ENCODE measurements at regions not wholly inside any gene's neighbourhood (a gene's known extent, or its start where the extent isn't known, plus 50 kb on each side); places are given as distances from the start of the nearest gene placed in this dataset.

DNA sequence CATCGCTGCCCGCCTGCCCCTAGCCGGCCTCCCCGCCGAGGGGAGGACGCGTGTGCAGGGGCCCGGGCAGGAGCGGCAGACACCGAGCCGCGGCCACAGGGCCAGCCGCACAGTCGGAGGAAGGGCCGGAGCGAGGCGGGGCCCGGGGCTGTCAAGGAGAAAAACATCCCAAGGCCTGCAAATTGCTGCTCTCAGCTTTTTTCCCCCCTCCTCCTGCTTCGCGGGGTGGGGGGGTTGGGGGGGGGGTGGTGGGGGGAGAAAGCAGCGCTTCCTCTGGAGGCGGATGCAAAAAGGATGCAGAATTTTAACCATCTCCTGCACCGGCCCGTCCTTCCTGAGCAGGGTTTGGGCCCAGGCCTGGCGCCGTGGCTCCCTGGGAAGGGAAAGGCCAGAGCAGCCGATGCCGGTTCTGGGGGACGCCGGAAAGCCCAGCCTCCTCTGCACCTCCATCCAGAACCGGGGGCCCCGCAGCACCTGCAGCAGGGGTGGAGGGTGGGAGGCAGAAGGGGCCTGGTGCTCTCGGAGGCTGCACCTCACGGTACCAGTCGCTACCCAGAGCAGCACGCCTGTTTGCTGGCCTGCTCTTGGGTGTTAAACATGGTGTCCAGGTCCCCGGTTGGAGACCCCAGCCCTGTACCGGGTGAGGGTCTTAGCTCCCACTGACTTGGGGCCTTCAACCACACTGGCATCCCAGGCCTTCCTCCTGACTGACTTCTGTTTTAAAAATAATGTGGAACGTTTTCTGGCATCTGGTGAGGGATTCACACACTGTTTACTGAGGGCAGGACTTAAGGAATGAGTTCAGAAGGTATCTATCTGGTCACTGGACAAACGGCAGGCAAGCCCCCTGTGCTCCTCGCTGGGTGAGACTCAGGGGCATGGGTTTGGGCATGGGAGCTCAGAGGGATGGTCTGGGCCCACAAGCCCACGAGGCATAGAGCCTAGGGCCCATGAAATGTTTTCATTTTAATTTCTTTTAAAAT lies 77.4 kb upstream of the WNT7B start:
- DNase-seq (ENCODE audit: low read depth in 2 of 2) = no peak

DNA sequence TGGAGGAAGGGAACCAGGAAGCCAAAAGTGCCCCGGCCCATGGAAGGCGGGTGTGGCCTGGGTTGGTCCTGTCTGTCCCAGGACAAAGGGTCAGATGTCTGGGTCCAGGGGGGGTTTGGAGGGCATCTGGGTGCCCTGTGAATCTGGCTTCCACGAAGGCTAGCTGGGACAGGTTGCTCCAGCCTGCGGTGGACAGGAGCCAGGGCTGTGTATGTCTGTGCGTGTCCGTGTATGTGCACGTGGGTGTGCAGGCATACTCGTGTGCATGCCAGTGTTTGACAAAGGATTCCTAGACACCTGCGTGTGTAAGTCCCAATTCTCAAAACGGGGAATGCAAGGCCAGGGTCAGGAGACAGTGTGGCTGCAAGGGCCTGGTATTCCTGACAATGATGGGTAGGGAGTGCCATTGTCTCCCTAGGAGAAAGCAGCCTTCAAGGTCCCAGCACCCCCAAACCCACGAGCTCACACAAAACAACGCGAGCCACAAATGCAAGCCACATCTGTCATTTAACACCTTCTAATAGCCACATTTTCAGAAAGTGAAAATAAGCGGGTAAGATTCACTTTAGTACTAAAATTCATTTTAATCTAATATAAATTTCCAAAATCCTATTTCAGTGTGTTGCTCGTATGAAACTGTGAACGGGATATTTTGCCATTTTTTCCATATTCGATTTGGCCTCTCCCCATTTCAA lies 78.4 kb upstream of the WNT7B start:
- DNase-seq (ENCODE audit: low read depth in 2 of 2) = no peak

DNA sequence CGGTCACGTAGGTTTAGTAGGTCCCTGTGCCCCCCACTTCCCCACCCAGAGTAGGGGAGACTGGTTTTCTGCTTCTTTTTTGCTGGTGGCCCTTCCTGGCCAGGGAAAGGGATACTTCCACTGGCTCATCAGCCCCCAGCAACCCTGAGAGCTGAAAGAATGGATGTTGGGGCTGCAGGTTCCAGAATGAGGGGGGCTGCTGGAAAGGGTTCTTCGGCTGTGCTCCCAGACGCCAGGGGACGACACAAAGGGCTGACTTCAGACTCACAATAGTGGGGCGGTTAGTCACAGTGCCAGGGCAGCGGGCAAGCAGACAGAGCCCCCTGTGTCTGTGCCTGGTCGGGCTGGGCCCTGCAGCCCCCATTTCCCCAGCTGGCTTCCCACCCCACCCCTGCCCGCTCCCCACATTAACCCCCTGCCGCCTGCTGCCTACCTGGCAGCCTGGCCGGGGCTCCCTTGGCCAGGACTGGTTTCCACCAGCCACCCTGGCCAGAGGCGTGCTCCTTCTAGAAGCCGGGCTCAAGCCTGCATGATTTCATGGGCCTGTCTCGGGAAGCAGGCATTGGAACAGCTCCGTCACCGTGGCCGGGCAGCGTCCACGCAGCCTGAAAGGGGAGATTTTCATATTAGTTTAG lies 79.1 kb upstream of the WNT7B start:
- no peak for DNase-seq (ENCODE audit: low read depth in 2 of 2)

DNA sequence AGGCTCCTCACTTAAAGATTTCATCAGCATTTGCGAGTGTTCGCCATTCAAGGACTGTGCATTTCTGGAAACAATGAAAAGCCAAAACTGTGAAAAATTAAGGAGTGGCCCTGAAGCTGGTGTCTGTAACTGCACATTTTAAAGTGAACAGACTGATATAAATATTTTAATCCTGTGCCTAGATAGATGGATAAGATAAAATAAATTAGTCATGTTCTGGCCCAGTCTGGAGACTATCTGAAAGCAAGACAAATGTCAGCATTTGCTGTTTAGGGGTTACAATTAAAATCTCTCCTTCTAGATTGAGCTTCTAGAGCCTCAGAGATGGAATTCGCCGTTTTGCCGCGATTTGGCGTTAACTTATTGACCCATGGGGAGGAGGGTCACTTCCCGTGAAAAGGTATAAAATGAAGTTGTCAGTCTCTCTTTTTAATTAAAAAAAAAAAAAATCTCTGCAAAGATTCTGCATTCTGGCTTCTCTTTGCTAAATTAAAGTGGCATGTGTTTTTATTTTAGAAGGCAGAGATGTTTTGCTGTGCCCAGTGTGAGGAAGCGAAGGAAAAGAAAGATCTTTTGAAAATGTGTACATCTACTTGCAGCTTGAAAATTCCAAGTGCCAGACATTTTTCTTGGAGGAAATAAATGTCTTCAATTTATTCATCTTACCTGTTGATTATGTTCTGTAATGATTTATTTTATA lies 79.7 kb upstream of the WNT7B start:
- DNase-seq (ENCODE audit: low read depth in 2 of 2) = no peak

DNA sequence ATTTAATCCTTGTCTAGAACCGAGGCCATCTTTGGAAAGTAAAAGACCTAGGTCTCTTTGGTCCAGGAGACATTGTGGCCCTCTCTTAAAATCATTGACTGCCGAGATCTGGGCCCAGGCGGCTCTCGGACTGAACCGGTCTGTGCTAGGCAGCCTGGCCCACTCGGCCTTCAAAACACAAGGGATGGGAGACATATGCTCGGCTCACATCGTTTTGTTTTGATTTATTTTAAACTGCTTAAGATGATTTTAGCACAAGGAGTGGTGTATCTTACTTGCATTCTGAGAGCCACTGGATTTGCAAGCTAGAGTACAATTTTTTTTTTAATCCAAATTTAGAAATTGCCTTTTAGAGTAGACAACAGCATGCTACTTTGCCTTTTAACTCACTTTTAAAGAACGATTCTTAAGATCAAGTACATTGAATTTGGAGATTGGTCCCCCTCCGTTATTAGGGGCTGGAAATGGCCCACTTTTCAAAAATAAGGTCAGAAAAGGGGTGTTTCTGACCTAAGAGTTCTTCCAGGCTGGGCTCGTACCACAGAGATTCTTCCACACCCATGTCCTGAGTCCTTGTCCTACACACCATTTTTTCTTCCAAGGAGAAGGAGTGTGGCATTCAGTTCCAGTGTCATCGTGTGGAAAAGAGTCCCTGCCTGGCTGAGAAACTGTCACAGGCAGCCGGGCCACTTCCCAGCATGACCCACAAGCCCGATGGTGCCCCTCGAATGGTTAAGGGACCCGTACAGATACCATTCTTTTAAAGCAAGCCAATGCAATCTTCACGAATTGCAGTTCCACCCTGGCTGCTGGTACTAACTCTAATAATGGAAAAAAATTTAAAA lies 80.5 kb upstream of the WNT7B start:
- no peak for DNase-seq (ENCODE audit: low read depth in 2 of 2)

DNA sequence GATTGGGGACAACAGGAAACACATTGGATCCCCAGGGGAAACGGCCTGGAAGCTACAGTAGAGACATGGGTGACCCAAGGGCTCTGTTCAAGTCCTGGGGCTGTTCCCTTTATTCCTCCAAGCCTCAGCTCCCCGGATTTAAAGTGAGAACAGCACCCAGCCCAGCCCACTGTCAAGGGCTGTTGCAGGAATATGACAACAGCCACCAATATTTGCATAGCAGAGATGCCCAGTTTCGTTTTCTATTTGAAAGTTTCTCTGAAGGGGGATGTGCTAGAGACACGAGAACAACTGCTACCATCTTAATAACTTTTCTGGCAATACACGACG lies 81.1 kb upstream of the WNT7B start:
- no peak for DNase-seq (ENCODE audit: low read depth in 2 of 2)

DNA sequence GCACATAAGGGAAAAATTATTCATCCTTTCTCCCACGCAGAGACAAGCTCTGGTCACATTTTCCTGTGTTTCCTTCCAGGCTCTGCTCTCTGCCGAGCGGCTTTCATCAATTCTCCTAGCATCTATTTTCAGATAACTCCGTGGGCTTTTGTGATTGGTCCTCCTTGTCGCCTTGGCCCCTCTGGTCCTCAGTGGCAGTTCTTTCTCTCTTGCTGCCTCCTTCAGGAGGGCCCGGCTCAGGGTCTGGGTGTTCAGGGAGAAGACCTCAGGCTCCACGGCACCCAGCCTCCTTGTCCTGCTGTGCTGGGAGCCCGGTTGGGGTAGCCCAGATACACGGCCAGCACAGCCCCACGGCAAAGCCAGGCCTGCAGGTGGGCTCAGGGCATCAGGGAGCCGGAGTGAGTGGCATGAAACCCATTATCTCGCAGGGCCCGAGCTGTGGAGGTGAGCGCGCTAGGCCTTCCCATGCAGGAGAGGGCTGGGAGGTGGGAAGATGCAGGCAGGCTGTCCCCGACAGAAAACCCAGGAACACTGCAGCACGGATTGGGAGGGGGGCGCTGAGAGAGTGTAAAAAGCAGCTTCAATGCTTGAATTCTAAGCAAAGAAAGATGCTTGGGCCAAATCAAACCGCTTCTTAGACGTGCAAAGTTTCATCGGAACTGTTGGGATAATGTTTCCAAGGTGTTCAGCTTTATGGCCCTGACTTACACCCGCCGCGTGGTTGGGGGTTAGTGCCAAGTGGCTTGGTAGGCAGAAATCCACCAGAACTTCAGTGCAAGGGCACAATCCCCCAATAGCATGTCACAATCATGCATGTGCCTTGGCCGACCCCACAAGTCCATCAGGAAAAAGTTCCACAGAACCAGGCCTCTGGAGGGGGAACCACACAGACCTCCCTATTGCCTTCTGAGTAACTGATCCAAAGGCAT lies 81.9 kb upstream of the WNT7B start:
- no peak for DNase-seq (ENCODE audit: low read depth in 2 of 2)

DNA sequence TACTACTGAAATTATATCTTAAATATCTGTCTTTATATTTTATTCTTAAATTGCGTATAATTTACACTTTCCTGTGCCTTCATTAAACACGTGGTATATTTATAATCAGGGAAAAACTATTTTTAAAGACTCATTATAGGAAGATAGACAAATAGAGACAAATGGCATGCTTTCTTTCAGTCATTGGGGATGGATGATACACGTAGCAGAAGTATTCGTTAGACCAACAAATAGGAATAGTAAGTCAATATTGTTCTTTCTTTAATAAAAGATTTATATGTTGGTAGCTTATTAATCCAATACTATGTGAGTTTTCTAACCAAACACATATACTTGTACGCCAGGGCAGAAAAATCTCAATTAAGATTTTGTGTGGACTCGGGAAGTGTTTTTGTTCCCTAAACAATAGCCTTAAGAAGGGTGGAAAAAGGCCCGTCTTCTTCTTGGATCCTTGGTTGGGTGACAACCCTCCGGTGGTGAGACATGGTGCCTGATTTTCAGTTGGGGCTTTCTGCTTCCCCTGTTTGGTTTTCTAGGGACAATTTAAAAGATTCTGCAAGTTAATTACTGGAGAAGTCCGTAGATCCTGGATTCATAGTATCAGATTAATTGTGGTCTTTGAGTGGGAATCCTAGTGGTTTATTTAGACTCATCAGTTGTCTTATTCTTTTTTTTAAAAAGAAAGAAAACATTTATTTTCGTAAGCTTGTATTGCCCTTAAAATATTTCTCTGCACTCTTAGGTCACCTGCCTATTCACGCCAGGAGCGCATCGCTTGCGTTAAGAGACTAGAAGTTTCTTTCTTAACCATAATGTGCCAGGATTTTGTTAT lies 83.5 kb upstream of the WNT7B start:
- no peak for DNase-seq (ENCODE audit: low read depth in 2 of 2)

DNA sequence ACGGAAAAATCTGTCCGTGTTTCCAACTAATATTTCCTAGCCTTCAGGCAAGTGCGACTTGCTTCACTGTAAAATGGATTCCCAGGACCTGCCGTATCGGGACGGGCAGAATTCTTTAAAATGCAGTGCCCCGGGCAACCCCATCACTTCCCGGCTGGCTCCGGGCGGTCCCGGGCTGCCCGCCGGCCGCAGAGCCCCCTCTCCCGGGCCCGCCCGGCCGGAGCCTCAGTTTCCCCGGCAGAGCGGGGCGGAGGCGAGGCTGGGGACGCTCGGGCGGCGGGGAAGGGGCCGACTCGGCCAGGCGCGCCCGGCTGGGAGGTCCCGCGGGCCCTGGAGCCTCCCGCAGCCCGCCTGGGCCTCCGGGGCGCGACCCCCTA lies 84.2 kb upstream of the WNT7B start:
- DNase-seq (ENCODE audit: low read depth in 2 of 2) = no peak

DNA sequence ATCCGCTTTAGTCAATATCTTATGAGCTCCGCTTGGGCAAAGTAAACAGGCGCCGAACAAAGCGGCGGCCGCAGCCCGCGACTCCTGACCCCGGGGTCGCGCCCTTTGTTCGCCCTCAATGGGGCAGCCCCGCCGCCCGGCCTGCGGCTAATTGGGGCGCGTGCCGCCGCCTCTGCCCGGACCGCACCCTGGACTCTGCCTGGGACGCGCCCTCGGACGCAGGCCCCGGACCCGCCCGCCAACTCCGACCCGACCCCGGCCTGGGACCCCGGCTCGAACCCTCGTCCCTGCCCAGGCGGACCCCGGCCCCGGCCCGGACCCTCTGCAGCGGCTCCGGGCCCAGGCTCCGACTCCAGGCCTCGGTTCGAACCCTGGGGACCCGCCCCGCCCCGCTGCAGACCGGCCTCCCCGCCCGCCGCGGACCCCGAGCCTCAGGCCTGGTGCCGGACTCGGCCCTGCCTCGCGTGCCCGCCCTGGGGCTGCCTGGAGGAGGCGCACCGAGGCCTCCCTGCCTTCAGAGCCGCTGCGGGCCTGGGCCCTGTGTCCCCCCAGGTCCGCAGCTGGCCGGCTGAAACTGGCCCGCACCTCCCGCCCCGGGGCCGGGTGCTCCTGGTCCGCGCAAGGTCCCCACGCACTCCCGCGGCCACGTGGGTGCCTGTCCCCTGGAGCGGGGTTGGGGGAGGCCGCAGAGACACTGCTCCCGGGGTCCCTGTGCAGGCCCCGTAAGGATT lies 84.7 kb upstream of the WNT7B start:
- DNase-seq (ENCODE audit: low read depth in 2 of 2) = no peak

DNA sequence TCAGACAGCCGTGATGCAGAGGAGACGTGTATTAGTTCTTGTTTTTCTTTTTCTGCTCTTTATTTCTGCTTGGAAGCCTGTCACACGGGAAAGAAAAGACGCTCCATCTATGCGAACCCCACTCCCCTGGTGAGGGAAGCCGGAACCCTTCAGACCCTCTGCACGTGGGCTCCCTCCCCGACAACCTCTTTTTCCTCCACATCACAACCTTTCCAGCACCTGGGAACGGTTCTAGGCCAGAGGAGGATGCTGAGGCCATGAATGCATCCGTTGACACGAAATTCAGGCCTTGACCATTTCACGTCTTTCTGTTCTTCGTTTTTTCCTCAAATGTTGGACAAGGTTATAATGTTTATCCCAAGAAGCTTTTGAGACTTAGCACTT lies 85.3 kb upstream of the WNT7B start:
- no peak for DNase-seq (ENCODE audit: low read depth in 2 of 2)

DNA sequence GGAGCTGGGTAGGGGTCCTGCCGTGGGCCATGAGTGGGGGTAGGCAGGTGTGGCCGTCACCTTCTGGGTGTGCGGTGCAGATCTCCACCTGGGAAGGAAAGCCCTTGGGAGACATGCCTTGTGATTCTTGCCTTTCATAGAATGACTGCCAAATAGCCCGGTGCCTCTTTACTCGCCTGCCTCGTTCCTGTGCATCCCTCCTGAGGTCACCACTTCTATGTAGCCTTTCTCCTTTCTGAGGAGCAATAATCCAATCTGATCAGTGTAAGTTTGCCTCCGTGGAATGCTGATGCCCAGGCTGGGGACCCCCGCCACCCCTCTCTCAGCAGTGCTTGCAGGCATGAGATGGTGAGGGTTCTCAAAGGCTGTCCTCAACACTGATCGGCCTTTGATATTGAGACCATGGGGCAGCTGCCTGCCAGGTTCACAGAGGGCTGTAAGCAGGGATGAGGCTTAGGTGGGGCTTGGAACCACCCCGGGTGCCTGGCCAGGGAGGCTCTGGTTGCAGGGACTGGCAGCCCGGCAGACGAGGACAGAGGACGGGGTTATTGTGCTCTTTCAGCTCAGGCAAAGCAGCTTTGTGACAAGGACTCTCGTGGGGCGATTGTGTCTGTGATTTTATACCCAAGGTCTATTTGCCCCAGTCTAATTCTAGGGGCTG lies 86.1 kb upstream of the WNT7B start:
- no peak for DNase-seq (ENCODE audit: low read depth in 2 of 2)

DNA sequence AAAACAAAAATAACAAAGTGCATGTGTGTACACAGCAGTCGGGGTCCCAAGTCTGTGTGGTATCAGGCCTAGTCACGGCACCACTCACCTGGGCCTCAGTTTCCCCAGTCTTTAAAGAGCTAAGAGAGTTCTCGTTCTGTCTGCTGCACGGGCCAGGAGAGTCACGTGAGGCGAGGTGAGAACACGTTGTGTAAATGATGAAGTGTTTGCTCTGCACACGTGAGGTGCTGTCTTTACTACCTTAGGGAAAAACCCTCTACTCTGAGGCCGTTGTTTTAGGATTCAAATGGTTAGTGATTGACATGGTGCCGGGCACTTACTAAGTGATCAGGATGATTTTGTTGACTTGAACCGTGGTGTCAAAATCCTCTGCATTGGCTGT lies 86.5 kb upstream of the PPARA start:
- no peak for DNase-seq (ENCODE audit: low read depth in 2 of 2)

DNA sequence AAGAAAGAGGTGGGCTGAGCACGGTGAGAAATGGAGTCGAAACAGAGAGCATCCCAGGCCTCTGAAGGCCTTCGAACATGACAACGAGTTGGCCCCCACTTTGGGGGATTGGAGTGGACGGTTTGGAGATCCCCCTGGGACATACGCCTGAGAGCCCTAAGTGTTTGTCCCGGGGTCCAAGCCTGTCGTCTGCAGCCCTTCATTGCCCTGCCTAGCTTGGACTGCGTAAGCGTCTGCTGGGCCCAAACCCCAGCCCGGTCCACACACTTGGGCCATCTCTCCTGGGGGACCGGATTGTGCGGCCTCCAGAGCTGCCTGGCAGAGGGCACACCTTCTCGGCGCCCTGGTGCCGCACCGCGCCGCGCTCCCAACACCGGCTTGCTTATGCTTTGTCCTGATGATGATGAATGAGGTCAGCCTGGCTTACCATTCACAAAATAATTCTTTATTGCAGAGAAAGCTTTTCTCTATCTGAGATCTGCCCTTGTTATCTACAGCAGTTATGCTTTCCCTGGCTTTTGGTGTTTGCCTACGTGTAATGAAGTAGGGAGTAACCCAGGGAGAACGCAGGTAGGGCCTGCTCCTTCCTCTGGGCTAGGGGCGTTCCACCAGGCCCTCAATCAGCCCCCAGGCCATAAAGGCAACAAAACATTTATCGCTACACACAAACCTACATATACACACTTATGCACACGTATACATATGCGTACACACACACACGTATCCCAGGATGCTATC lies 85.9 kb upstream of the PPARA start:
- DNase-seq (ENCODE audit: low read depth in 2 of 2) = no peak

DNA sequence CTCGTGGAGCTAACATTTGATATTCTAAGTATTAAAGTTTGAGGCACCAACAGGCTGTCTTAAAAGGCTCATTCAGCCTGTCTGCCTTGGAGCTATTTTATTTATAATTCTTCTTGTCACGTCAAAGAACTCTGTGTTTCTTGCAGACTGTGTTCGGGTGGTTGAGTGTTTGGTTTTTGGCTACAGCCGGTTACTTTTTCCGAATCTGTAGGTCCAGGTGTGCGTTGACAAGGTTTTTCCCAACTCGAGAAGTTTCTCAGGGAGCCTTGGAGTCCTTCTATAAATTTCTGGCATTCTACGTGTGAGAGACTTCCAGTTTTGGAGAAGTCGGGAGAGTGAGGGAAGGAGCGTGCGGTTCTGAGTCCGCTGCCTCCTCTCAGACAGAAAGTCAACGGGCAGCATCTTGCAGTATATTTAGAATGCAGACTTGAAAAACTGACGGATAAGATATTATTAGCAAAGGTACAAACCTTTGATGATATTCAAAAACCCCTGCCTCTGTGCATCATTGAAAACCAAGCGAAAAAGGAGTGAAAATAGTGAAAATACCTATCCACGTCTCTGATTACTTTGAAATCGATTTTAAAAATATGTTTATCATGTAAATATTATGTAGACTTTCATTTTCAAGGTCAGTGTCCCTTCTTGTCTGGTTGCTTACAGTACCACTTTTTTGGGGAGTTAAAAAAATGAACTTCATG lies 85.2 kb upstream of the PPARA start:
- no peak for DNase-seq (ENCODE audit: low read depth in 2 of 2)

DNA sequence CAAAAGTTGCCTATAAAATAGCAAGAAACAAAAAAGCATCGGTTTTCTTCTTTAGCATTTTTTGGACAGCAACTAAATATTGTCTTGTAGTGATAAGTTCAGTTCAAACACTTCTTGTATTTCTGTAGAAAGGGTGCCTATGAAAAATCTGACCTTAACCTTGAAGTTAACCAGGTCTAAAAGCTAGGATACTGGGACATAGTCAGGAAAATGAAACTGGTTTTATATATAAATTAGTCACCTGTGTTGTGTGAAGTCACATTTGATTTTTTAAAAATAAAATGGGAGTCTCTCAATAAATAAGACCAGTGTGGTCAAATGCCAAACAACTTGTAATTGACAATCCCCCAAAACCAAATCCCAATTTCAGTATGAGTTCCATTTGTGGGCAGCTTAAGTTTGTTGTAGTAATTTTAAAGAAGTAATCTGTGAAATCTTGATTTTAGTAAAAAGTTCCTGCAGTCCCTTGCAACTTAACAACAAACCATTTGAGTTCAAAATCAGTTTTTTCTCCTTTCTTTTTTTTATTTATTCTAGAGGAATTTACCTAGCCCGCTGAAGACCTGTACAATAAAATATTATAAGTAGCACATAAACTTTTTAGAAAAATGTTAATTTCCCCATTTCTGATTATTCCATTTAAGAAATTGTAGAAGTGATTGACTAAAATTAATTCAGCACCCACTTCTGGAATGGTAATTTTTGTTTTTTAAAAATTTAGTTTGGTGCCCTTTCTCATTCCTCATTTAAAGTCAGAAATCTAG lies 84.5 kb upstream of the PPARA start:
- DNase-seq (ENCODE audit: low read depth in 2 of 2) = no peak
